ENCODE measurements at regions not wholly inside any gene's neighbourhood (a gene's known extent, or its start where the extent isn't known, plus 50 kb on each side); places are given as distances from the start of the nearest gene placed in this dataset.
"Not testable (repeated sequence)": the region's sequence is repeated elsewhere in the genome, so short reads cannot be mapped to it uniquely, and the experiment has no call there.

DNA sequence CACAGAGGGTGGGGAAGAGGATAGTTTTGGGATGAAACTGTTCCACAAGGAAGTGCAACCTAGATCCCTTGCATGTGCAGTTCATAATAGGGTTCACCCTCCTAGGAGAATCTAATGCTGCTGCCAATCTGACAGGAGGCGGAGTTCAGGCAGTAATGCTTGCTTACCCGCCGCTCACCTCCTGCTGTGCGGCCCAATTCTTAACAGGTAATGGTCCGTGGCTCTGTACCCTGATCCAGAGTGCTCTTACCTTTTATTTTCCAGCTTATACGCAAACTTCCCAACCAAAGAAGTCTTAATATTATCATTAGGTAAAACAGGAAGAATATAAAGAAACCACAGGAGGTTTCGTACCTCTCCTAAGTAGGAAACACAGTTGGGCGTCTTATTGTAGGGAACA, 82.7 kb upstream of the CD302 start:
- no peak overlapping the region for H3K4me3 Mint-ChIP-seq
- peaks cover 31% of the 10 kb centered on the region for H3K36me3 Mint-ChIP-seq (ENCODE audit: low read depth)
- no peaks in the 10 kb centered on the region for H3K27me3 Mint-ChIP-seq (ENCODE audit: low read depth)
- H3K27ac Mint-ChIP-seq, result no peak overlapping the region
- H3K4me1 Mint-ChIP-seq (ENCODE audit: low read depth), result peaks cover 8% of the 10 kb centered on the region
- H3K9me3 Mint-ChIP-seq, result no peaks in the 10 kb centered on the region

DNA sequence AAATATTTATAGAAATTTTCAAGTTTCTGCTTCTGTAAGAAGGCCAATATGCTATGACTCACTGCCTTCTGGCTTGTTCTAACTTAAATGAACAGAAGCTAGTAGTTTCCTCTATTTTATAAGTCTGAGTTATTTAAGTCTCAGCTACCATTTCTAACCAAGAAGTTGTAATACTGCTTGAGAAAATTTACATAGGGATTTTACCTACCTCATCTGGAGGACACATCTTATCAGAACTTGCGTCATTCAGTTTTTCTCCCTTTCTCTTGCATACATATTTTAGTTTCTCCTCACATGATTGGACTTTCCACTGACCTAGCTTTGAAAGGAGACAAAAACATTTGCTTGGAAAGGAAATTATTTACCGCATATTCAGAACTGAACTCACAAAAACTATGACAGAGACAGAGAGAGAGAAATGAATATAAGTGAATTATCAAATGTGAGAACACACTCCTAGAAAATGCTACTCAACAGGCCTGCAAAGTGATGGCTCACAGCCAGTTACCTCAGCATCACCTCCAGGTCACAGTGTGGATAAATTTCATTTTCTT, 81.1 kb upstream of the CD302 start:
- H3K9me3 Mint-ChIP-seq, result no peaks in the 10 kb centered on the region
- no peaks in the 10 kb centered on the region for H3K27me3 Mint-ChIP-seq (ENCODE audit: low read depth)
- no peak overlapping the region for H3K4me3 Mint-ChIP-seq
- peaks cover 8% of the 10 kb centered on the region for H3K4me1 Mint-ChIP-seq (ENCODE audit: low read depth)
- peak overlapping the region; percentile 75 for H3K27ac Mint-ChIP-seq
- H3K36me3 Mint-ChIP-seq (ENCODE audit: low read depth), result peaks cover 33% of the 10 kb centered on the region

DNA sequence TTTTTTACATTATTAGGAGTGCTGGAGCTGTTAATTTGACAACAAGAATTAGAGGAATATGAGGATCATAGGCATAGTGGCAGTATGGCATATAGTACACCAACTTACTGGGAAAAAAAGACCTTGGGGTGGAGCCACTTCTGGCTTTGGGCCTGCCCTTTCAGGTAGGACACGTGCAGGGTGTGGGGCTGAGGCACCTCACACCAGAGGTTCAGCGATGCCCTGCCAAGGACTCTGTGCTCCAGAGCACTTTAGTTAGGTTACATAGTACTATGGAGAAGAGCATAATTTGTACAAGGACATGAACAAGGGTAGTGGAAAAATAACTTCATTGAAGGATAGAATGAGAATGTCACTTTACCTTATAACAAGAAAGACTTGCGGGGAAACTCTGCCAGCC, 77.1 kb upstream of the CD302 start:
- Mint-ChIP-seq H3K9me3 (no peaks in the 10 kb centered on the region), H3K27ac (no peak overlapping the region), H3K4me3 (no peak overlapping the region), H3K4me1 (ENCODE audit: low read depth) (peaks cover 11% of the 10 kb centered on the region), H3K27me3 (ENCODE audit: low read depth) (no peaks in the 10 kb centered on the region), H3K36me3 (ENCODE audit: low read depth) (peaks cover 37% of the 10 kb centered on the region)

DNA sequence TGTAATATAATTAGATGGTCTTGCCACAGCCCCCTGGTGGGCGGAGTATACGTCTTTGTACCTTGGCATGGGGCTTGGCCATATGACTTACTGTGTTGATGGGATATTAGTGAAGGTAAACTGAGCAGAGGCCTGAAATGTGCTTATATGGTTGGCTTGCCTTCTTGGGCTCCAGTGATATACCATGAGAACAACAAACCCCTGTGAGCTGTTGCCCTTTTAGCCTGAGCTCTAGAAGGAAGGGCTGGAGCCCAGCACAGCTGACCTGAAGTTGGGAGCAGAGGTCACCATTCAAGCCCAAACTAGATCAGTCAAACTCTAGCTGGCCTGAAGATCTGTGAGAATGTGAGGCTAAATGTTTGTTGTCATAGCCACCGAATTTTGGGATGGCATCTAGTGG, 75.2 kb upstream of the CD302 start:
- no peak overlapping the region for H3K4me3 Mint-ChIP-seq
- H3K4me1 Mint-ChIP-seq (ENCODE audit: low read depth), result peaks cover 2% of the 10 kb centered on the region
- H3K27ac Mint-ChIP-seq, result no peak overlapping the region
- no peaks in the 10 kb centered on the region for H3K27me3 Mint-ChIP-seq (ENCODE audit: low read depth)
- peaks cover 31% of the 10 kb centered on the region for H3K36me3 Mint-ChIP-seq (ENCODE audit: low read depth)
- no peaks in the 10 kb centered on the region for H3K9me3 Mint-ChIP-seq

DNA sequence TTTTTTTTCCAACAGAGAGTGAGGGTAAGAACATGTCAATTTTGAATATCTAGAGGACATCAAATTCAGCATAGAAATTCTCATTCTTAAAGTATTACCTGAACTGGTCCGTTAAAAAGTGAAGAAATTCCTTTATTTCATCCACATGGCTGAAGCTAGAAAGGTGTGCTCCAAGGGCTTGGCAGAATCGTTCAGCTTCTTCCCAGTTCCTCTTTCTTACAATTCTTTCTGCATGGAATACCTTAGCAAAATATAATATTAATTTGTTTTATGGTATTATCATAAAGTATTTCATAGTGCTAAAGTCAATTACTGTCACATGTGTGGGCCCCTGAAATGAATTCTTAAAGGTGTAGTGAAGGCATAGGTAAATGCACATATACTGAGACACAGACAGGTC, 74.3 kb upstream of the CD302 start:
- Mint-ChIP-seq H3K4me3 (no peak overlapping the region), H3K9me3 (no peaks in the 10 kb centered on the region), H3K27ac (no peak overlapping the region), H3K27me3 (ENCODE audit: low read depth) (no peaks in the 10 kb centered on the region), H3K4me1 (ENCODE audit: low read depth) (peaks cover 2% of the 10 kb centered on the region), H3K36me3 (ENCODE audit: low read depth) (peaks cover 28% of the 10 kb centered on the region)

DNA sequence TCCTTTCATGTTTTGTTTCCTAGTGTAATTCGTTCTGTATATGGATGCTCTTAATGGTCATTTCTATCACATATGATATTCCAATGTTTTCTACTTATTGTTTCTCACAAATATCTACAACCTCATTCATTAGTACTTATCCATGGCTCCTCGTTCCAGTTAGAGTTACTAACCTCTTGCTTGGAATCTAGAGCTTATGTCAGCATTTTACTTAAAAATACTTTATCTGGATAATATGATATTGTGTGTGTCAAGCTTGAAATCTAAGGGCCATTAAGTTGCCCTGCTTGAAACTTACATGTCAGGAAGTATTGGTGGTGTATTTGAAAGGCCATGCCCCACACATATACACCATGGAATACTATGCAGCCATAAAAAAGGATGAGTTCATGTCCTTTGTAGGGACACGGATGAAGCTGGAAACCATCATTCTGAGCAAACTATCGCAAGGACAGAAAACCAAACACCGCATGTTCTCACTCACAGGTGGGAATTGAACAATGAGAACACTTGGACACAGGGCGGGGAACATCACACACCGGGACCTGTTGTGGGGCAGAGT, 70.7 kb upstream of the CD302 start:
- not testable (repeated sequence) for H3K9me3 Mint-ChIP-seq; H3K4me3 Mint-ChIP-seq; H3K4me1 Mint-ChIP-seq (ENCODE audit: low read depth); H3K27me3 Mint-ChIP-seq (ENCODE audit: low read depth); H3K27ac Mint-ChIP-seq
- peaks cover 22% of the 10 kb centered on the region for H3K36me3 Mint-ChIP-seq (ENCODE audit: low read depth)

DNA sequence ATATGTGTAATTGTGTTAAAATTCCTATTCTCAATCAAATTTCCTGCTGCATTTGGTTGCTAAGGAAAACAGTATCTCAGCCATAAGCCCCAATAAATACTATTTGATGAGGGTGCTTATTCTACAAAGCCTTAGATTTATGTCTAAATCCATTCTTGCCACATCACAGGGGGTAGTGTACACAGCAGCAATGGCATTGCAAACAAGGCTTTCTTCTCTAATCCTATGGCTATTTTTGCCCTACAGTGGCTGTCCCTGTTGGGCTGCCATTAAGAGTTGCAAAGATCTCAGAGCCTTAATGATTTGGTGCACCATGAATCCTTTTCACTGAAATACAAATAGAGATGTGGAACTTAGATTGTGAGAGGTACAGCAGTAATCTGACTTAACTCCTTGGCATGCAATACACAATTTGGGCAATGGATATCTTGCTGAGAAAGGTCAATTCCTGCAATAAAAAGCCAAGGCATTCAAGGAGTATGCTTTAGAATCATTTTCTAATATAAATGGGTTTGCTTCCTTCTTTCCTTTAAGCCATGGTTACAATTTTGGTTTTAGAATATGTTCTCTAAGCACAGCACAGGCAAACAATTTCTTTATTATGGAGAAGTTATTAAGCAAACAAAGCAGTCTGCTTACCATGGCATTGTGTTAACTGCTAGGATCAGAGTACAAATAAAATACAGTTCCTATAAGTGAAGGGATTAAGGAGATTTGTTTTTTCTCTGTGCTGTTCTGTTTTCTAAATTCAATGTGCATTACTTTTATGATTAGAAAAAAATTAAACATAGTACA, 69.8 kb upstream of the CD302 start:
- H3K4me3 Mint-ChIP-seq, result no peak overlapping the region
- H3K9me3 Mint-ChIP-seq, result no peaks in the 10 kb centered on the region
- H3K4me1 Mint-ChIP-seq (ENCODE audit: low read depth), result no peaks in the 10 kb centered on the region
- H3K27me3 Mint-ChIP-seq (ENCODE audit: low read depth), result no peaks in the 10 kb centered on the region
- H3K27ac Mint-ChIP-seq, result no peak overlapping the region
- peaks cover 27% of the 10 kb centered on the region for H3K36me3 Mint-ChIP-seq (ENCODE audit: low read depth)

DNA sequence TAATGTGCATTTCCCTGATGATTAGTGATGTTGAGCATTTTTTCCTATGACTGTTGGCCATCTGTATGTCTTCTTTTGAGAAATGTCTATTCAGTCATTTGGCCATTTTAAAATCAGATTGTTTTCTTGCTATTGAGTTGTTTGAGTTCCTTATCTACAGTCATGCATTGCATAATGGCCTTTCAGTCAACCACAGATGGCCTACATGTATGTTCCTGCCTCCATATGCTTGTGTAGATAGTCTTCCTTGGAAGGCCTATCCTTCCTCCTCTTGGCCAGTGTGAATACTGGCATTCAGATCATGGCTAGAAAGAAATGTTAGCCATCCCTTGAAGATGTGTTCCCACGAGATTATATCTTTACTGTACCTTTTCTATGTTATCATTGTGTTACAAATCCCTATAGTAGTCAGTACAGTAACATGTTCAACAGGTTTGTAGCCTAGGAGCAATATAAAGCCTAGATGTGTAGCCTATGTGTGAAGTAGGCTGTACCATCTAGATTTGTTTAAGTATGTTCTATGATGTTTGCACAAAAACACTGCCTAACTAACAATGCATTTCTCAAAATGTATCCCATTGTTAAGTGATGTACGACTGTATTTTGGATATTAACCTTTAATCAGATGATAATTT, 65.6 kb upstream of the CD302 start:
- Mint-ChIP-seq H3K27ac (no peak overlapping the region), H3K4me3 (no peak overlapping the region), H3K36me3 (ENCODE audit: low read depth) (peaks cover 21% of the 10 kb centered on the region), H3K27me3 (ENCODE audit: low read depth) (no peaks in the 10 kb centered on the region), H3K9me3 (no peaks in the 10 kb centered on the region), H3K4me1 (ENCODE audit: low read depth) (peaks cover 3% of the 10 kb centered on the region)

DNA sequence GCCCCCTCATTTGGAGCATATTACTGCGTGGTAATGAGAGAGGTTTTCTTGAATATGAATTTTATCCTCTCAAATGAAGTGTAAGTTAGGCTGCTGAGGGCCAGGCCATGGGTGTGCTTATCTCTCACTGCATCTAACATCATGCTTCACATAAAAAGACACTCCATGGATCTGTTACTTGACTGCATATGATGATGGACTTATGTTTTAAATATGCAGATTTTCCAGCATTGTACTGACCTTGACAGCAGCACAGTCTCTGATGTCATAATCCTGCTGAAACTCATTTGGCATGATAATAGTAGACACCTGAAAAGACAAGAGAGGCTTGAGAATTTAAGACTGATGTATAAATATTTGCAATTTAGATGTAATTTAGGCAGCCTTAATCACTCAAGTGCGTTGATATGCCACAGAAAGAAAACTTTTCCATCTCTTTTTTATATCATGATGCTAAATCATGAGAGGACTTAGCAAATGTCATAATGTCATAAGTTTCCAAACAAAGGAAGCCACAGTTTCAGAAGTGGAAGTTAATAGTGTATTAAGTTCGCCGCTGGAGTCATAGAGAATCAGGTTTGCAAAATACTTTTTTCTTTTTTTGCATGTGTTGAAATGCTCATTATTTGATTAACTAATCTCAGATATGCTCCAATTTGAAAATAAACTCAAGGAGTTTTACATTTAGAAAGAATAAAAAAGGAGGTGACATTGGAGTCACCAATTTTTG, 62.7 kb upstream of the CD302 start:
- Mint-ChIP-seq H3K4me1 (ENCODE audit: low read depth) (peaks cover 3% of the 10 kb centered on the region), H3K27me3 (ENCODE audit: low read depth) (no peaks in the 10 kb centered on the region), H3K9me3 (no peaks in the 10 kb centered on the region), H3K27ac (no peak overlapping the region), H3K4me3 (no peak overlapping the region), H3K36me3 (ENCODE audit: low read depth) (peaks cover 23% of the 10 kb centered on the region)

DNA sequence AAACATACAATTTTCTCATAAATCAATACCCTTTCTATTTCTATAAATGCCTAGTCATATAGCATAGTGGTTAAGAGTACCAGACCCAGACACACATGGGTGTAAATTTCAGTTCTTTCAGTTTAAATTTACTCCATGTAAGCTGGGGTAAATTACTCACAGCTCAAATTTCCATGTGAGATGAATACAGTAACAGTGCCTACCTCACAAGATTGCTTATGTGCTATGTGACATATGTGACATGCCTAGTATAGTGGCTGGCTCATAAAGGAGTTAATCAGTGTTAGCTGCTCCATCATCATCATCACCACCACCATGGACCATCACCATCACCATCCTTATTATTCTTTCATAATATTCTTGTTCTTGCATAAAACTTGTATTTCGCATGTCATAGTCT, 61.6 kb upstream of the CD302 start:
- Mint-ChIP-seq H3K4me3 (no peak overlapping the region), H3K4me1 (ENCODE audit: low read depth) (peaks cover 3% of the 10 kb centered on the region), H3K36me3 (ENCODE audit: low read depth) (peaks cover 21% of the 10 kb centered on the region), H3K9me3 (no peaks in the 10 kb centered on the region), H3K27ac (no peak overlapping the region), H3K27me3 (ENCODE audit: low read depth) (no peaks in the 10 kb centered on the region)

DNA sequence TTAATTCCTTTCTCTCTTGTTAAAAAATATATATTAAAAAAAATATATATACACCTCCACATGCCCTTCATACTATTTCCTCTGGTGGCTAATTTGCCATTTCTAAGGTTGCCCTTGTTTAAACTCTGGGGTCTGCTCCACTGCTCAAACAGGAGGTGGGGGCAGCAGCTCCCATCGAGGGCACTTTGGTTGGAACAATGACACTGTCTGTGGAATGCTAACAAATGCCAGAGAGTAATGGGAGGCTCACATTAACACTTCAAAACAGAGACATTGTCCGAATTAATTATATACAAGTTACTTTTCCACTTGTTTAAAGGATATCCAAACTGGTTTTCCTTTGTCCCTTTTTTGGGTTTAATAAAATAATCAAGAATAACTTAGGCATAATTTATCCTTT, 58.8 kb upstream of the CD302 start:
- Mint-ChIP-seq H3K27ac (no peak overlapping the region), H3K27me3 (ENCODE audit: low read depth) (no peaks in the 10 kb centered on the region), H3K4me3 (no peak overlapping the region), H3K36me3 (ENCODE audit: low read depth) (peaks cover 10% of the 10 kb centered on the region), H3K4me1 (ENCODE audit: low read depth) (peaks cover 3% of the 10 kb centered on the region), H3K9me3 (no peaks in the 10 kb centered on the region)

DNA sequence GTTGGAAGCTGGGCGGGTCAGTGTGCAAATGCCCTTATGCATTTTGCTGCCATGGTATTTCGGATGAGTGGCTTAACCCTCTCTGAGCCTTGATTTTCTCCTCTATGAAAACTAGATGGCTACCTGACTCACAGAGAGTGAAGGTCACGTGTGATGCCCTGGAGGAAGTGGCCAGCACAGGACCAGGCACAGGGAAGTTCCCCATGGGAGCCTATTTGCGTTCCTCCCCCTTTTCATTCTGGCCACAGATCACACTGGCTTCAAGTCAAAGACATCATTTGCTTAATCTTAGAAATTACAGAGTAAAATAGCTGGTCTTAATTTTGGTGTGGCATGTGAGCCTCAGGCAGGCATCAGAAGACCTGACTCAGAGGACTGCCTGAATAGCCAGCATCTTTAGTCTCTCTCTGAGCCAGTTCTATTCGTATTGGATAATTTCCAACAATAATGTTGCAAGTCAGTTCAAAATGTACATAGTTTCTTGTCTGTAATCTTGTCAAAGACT, 57.6 kb upstream of the CD302 start:
- Mint-ChIP-seq H3K36me3 (ENCODE audit: low read depth) (peaks cover 10% of the 10 kb centered on the region), H3K9me3 (no peaks in the 10 kb centered on the region), H3K4me1 (ENCODE audit: low read depth) (peaks cover 3% of the 10 kb centered on the region), H3K27me3 (ENCODE audit: low read depth) (no peaks in the 10 kb centered on the region), H3K4me3 (no peak overlapping the region), H3K27ac (no peak overlapping the region)

DNA sequence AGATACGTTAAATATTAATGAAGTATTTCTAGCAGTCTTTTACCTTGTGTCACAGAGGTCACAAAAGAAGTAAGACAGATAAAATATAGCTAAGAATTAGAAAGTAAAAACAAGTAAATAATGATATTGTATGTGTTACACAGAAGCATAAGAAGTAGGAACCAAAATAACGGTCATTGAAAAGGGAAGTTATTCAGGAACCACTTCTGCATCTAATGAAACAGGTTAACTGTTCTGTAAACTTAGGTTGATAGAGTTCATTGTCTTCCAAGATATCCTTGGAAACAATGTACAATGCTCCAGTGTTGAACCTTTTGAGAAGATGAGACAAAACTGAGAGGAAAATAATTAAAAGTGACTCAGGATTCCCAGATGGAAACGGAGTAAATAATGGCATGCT, 57.1 kb upstream of the CD302 start:
- H3K4me3 Mint-ChIP-seq, result no peak overlapping the region
- peaks cover 11% of the 10 kb centered on the region for H3K36me3 Mint-ChIP-seq (ENCODE audit: low read depth)
- no peaks in the 10 kb centered on the region for H3K9me3 Mint-ChIP-seq
- peaks cover 3% of the 10 kb centered on the region for H3K4me1 Mint-ChIP-seq (ENCODE audit: low read depth)
- H3K27me3 Mint-ChIP-seq (ENCODE audit: low read depth), result no peaks in the 10 kb centered on the region
- no peak overlapping the region for H3K27ac Mint-ChIP-seq

DNA sequence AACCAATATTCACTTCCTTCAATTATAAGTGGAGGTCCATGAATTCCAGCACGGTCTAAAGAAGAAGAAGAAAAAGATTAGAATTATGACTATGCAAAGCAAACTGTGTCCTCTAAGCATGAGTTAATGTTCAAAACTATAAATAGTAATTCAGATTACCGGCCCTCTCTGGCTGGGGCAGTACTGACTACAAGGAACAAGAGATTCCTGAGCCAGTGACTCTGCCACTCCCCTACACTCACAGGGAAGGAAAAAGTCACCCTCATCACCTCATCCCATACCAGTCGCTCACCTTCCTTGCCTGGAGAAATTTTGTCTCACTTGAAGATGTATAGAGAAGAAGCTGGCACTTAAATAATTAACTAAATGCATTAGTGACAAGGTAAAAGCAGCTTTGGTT, 56.5 kb upstream of the CD302 start:
- Mint-ChIP-seq H3K27ac (no peak overlapping the region), H3K27me3 (ENCODE audit: low read depth) (no peaks in the 10 kb centered on the region), H3K9me3 (no peaks in the 10 kb centered on the region), H3K36me3 (ENCODE audit: low read depth) (peaks cover 12% of the 10 kb centered on the region), H3K4me1 (ENCODE audit: low read depth) (peaks cover 3% of the 10 kb centered on the region), H3K4me3 (no peak overlapping the region)
